ENCODE measurements at regions not wholly inside any gene's neighbourhood (a gene's known extent, or its start where the extent isn't known, plus 50 kb on each side); places are given as distances from the start of the nearest gene placed in this dataset.

DNA sequence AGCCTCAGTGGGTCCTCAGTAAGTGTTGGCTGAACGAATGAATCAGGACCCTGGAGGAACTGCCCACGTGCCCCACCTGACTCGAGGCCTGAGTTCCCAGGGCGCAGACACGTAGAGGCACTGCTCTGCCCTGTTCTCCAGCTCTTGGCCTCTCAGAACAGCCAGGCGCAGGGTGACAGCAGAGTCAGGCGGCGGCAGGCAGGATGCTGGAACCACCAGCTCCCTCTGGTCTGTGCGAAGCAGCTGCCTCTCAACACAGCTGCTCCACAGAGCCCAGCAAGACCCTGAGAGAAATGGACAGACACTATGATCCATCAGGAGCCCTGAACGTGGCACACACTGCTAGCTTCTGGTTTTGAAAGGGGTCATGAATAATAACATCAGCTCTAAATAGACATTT, 53.1 kb upstream of the BCO1 start:
- H3K4me3 ChIP-seq (ENCODE audit: low read depth, low read length): no peak overlapping the region
- no peak for TF ChIP-seq CTCF (conservative IDR thresholded peaks at IDR 0.05; ENCODE audit: low read depth, low read length)
- DNase-seq (ENCODE audit: low read depth): no peak

- H3K4me3 ChIP-seq (ENCODE audit: low read depth, low read length): no peak overlapping the region
Measured at GRCh38 chr16:81181013-81181720, 57.3 kb upstream of the BCO1 start.

GRCh38 chr16:81180578-81180977, 57.9 kb upstream of the BCO1 start:
- H3K4me3 ChIP-seq (ENCODE audit: low read depth, low read length): no peak overlapping the region
- no peak for DNase-seq (ENCODE audit: low read depth)
- no peak for TF ChIP-seq CTCF (conservative IDR thresholded peaks at IDR 0.05; ENCODE audit: low read depth, low read length)

More at GRCh38 chr16:81181013-81181720, 57.3 kb upstream of the BCO1 start:
- no peak for TF ChIP-seq CTCF (conservative IDR thresholded peaks at IDR 0.05; ENCODE audit: low read depth, low read length)
- peak; percentile 84 for DNase-seq (ENCODE audit: low read depth)

DNA sequence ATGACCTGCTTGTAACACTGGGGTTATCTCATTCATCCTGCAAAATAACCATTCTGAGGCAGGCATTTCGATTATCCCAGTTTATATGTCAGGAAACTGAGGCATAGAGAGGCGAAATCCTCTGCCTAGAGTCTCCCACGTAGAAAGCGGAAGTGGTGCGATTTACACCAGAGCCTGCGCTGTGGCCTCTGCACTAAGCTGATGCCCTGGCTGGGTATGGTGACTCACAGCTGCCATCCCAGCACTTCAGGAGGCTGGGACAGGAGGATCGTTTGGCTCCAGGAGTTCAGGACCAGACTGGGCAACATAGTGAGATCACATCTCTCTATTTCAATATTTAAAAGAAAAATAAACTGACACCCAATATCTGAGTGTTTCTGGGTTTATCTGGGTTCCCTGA, 59.3 kb upstream of the BCO1 start:
- no peak overlapping the region for H3K4me3 ChIP-seq (ENCODE audit: low read depth, low read length)
- DNase-seq (ENCODE audit: low read depth): no peak
- TF ChIP-seq CTCF (conservative IDR thresholded peaks at IDR 0.05; ENCODE audit: low read depth, low read length): no peak

DNA sequence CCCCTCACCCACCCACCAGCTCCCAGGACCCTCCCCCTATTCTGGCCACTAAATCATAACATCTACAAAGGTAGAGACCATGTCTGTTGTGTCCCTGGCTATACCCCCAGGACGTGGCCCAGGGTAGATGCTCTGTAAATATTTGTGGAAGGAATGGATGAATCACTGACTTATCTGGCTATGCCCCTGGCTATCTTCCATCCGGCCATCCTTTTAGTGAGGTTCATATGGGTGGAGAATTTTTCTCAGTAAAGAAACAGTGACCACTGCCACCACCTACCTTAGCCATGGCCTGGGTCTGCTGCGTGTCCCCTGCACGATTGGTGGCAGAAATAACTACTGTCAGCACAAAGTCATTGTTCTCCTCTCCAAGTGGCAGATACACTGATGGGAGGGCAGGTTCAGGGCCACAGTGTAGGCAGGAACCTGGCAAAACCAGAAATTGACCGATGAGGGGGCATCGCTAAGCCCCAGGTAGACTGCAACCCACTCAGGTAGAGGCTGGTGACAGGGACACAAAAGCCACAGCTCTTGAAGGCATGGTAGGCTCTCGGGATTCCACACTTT, 63.1 kb upstream of the BCO1 start:
- no peak overlapping the region for H3K4me3 ChIP-seq (ENCODE audit: low read depth, low read length)
- DNase-seq (ENCODE audit: low read depth): no peak
- TF ChIP-seq CTCF (conservative IDR thresholded peaks at IDR 0.05; ENCODE audit: low read depth, low read length): no peak

- no peak for DNase-seq (ENCODE audit: low read depth)
Measured at GRCh38 chr16:81174644-81175324, 63.7 kb upstream of the BCO1 start.

More at GRCh38 chr16:81174644-81175324, 63.7 kb upstream of the BCO1 start:
- no peak for TF ChIP-seq CTCF (conservative IDR thresholded peaks at IDR 0.05; ENCODE audit: low read depth, low read length)
- H3K4me3 ChIP-seq (ENCODE audit: low read depth, low read length): no peak overlapping the region

Data from epithelial cell of proximal tubule (primary cell).